Vagina (tissue), 2 donors: ENCODE measurements at regions not wholly inside any gene's neighbourhood (a gene's known extent, or its start where the extent isn't known, plus 50 kb on each side); places are given as distances from the start of the nearest gene placed in this dataset.

ENCODE experiments used
- DNase-seq, 2 donors: peaks; one replicate each; pipeline ENCODE4 v3.0.0-alpha.2; 2017; ENCODE audit errors: extremely low spot score in 2 of 2
- H3K27ac ChIP-seq: fragments of 200-600 bp; sonication (generic); one replicate; pipeline ENCODE4 v1.5.1; 2019
- H3K27me3 ChIP-seq: fragments of 200-600 bp; sonication (generic); one replicate; pipeline ENCODE4 v1.5.1; 2019
- H3K36me3 ChIP-seq, 2 donors: fragments of 200-600 bp; sonication (generic); one replicate each; pipeline ENCODE4 v1.5.1; 2017 to 2019
- H3K4me1 ChIP-seq: fragments of 200-600 bp; sonication (generic); one replicate; pipeline ENCODE4 v1.5.1; 2019
- H3K4me3 ChIP-seq, 2 donors: fragments of 200-600 bp; sonication (generic); 1 replicate in 1 of 2; 2 replicates in 1 of 2; pipeline ENCODE4 v1.5.1; 2016 to 2019
- H3K9me3 ChIP-seq: fragments of 200-600 bp; sonication (generic); one replicate; pipeline ENCODE4 v1.5.1; 2019
- CTCF ChIP-seq, 3 experiments: fragments of 450-650 bp in 2 of 3; fragments of 200-600 bp in 1 of 3; sonication (generic) in 1 of 3; IDR thresholded peaks; one replicate each; pipeline ENCODE4 v1.5.1; 2017 to 2019; ENCODE audit warnings: antibody characterized with exemption in 3 of 3, mild to moderate bottlenecking in 2 of 3, moderate library complexity in 2 of 3
- POLR2A ChIP-seq, 2 donors: fragments of 450-650 bp; IDR thresholded peaks; one replicate each; pipeline ENCODE4 v1.6.1; 2017; ENCODE audit warnings: antibody characterized with exemption in 2 of 2, mild to moderate bottlenecking in 2 of 2, moderate library complexity in 2 of 2
- POLR2AphosphoS5 ChIP-seq, 2 donors: sonication (generic); formaldehyde crosslinking; IDR thresholded peaks; one replicate each; pipeline ENCODE4 v1.9.0; 2017; ENCODE audit warnings: antibody characterized with exemption in 2 of 2, mild to moderate bottlenecking in 2 of 2, low read depth in 1 of 2; ENCODE audit not compliant: insufficient read depth in 1 of 2
- intact Hi-C: fragments of 100-400 bp; cut with DNase I; formaldehyde crosslinking; loops from one replicate; pipeline ENCODE4 v1.15.1; 2023

- no peaks in the 10 kb centered on the region for H3K9me3 ChIP-seq
- TF ChIP-seq CTCF (IDR thresholded peaks at IDR 0.05), result no peak
- no peak for TF ChIP-seq POLR2AphosphoS5 (IDR thresholded peaks at IDR 0.05; ENCODE audit: insufficient read depth in 1 of 2, low read depth in 1 of 2)
- no peak for TF ChIP-seq POLR2A (IDR thresholded peaks at IDR 0.05)
- H3K4me1 ChIP-seq, result no peaks in the 10 kb centered on the region
- no peak for DNase-seq
- no peaks in the 10 kb centered on the region for H3K36me3 ChIP-seq
- intact Hi-C loops, result no loop called here
- H3K27ac ChIP-seq, result peak overlapping the region; percentile 6
- no peak overlapping the region for H3K4me3 ChIP-seq
- H3K27me3 ChIP-seq, result no peaks in the 10 kb centered on the region
These were observed 658.9 kb upstream of the SYT4 start for GRCh38 chr18:43936176-43936575.

- H3K27ac ChIP-seq, result no peak overlapping the region
- H3K36me3 ChIP-seq, result no peaks in the 10 kb centered on the region
- no peaks in the 10 kb centered on the region for H3K27me3 ChIP-seq
- no peak overlapping the region for H3K4me3 ChIP-seq
- H3K4me1 ChIP-seq, result no peaks in the 10 kb centered on the region
- TF ChIP-seq CTCF (IDR thresholded peaks at IDR 0.05) (no peak), POLR2AphosphoS5 (IDR thresholded peaks at IDR 0.05; ENCODE audit: insufficient read depth in 1 of 2, low read depth in 1 of 2) (no peak), POLR2A (IDR thresholded peaks at IDR 0.05) (no peak)
- no peak for DNase-seq
- intact Hi-C loops, result no loop called here
- H3K9me3 ChIP-seq, result peaks cover 8% of the 10 kb centered on the region
These were observed 672.0 kb upstream of the SYT4 start for GRCh38 chr18:43949291-43949690.

GRCh38 chr18:43950062-43950461 is 672.8 kb upstream of the SYT4 start:
- no peak overlapping the region for H3K4me3 ChIP-seq
- intact Hi-C loops, result no loop called here
- no peak for DNase-seq
- no peaks in the 10 kb centered on the region for H3K36me3 ChIP-seq
- H3K27me3 ChIP-seq, result no peaks in the 10 kb centered on the region
- TF ChIP-seq POLR2AphosphoS5 (IDR thresholded peaks at IDR 0.05; ENCODE audit: insufficient read depth in 1 of 2, low read depth in 1 of 2) (no peak), POLR2A (IDR thresholded peaks at IDR 0.05) (no peak), CTCF (IDR thresholded peaks at IDR 0.05) (no peak)
- peaks cover 8% of the 10 kb centered on the region for H3K9me3 ChIP-seq
- H3K4me1 ChIP-seq, result no peaks in the 10 kb centered on the region
- H3K27ac ChIP-seq, result no peak overlapping the region

GRCh38 chr18:43952398-43952797 is 675.1 kb upstream of the SYT4 start:
- H3K4me3 ChIP-seq, result no peak overlapping the region
- intact Hi-C loops, result no loop called here

GRCh38 chr18:43961722-43962121 is 684.4 kb upstream of the SYT4 start:
- Histone ChIP-seq H3K27ac (no peak overlapping the region), H3K4me3 (no peak overlapping the region)

More at GRCh38 chr18:43952398-43952797, 675.1 kb upstream of the SYT4 start:
- no peaks in the 10 kb centered on the region for H3K27me3 ChIP-seq
- H3K9me3 ChIP-seq, result peaks cover 8% of the 10 kb centered on the region
- TF ChIP-seq POLR2AphosphoS5 (IDR thresholded peaks at IDR 0.05; ENCODE audit: insufficient read depth in 1 of 2, low read depth in 1 of 2), result no peak
- no peak for TF ChIP-seq CTCF (IDR thresholded peaks at IDR 0.05)
- no peak for TF ChIP-seq POLR2A (IDR thresholded peaks at IDR 0.05)
- DNase-seq, result no peak
- no peak overlapping the region for H3K27ac ChIP-seq
- H3K4me1 ChIP-seq, result no peaks in the 10 kb centered on the region
- H3K36me3 ChIP-seq, result no peaks in the 10 kb centered on the region

More at GRCh38 chr18:43961722-43962121, 684.4 kb upstream of the SYT4 start:
- intact Hi-C loops, result no loop called here
- no peak for DNase-seq
- TF ChIP-seq POLR2A (IDR thresholded peaks at IDR 0.05), result no peak
- TF ChIP-seq POLR2AphosphoS5 (IDR thresholded peaks at IDR 0.05; ENCODE audit: insufficient read depth in 1 of 2, low read depth in 1 of 2), result no peak
- no peak for TF ChIP-seq CTCF (IDR thresholded peaks at IDR 0.05)
- H3K9me3 ChIP-seq, result no peaks in the 10 kb centered on the region
- H3K4me1 ChIP-seq, result no peaks in the 10 kb centered on the region
- no peaks in the 10 kb centered on the region for H3K27me3 ChIP-seq
- no peaks in the 10 kb centered on the region for H3K36me3 ChIP-seq
